Small intestine (tissue), 7 donors: ENCODE measurements at regions not wholly inside any gene's neighbourhood (a gene's known extent, or its start where the extent isn't known, plus 50 kb on each side); places are given as distances from the start of the nearest gene placed in this dataset.
"Not testable (repeated sequence)": the region's sequence is repeated elsewhere in the genome, so short reads cannot be mapped to it uniquely, and the experiment has no call there.

Experiments used
- DNase-seq, 2 donors: peaks; one replicate each; pipeline versions ENCODE4 v3.0.0 to v3.0.0-alpha.2; 2013
- FAIRE-seq: peaks from 2 replicates; lab custom pipeline; 2012; peaks lifted over from hg19 to GRCh38; lab: Jason Lieb, UNC
- H3K27ac ChIP-seq, 3 donors: one replicate each; pipeline ENCODE4 v1.5.1; 2013; ENCODE audit warnings: low read length in 2 of 3, mild to moderate bottlenecking in 2 of 3, control low read depth in 1 of 3, inconsistent platforms in 1 of 3, low read depth in 1 of 3, moderate library complexity in 1 of 3
- H3K27me3 ChIP-seq, 3 donors: one replicate each; pipeline ENCODE4 v1.6.1; 2013; ENCODE audit warnings: low read length in 3 of 3, inconsistent platforms in 1 of 3; ENCODE audit not compliant: control insufficient read depth in 3 of 3, insufficient read depth in 3 of 3
- H3K36me3 ChIP-seq, 3 donors: one replicate each; pipeline ENCODE4 v1.6.1; 2013; ENCODE audit warnings: low read length in 3 of 3, inconsistent platforms in 1 of 3, low read depth in 1 of 3, mild to moderate bottlenecking in 1 of 3, moderate library complexity in 1 of 3; ENCODE audit not compliant: control insufficient read depth in 3 of 3, insufficient read depth in 2 of 3
- H3K4me1 ChIP-seq, 3 donors: one replicate each; pipeline ENCODE4 v1.6.1; 2013; ENCODE audit warnings: low read length in 2 of 3, inconsistent platforms in 1 of 3, low read depth in 1 of 3, mild to moderate bottlenecking in 1 of 3, moderate library complexity in 1 of 3; ENCODE audit not compliant: control insufficient read depth in 3 of 3, insufficient read depth in 2 of 3
- H3K4me3 ChIP-seq, 3 donors: one replicate each; pipeline ENCODE4 v1.5.1; 2013; ENCODE audit warnings: low read length in 3 of 3, control low read depth in 1 of 3, inconsistent platforms in 1 of 3, low read depth in 1 of 3, mild to moderate bottlenecking in 1 of 3, moderate library complexity in 1 of 3
- H3K9me3 ChIP-seq, 2 donors: one replicate each; pipeline ENCODE4 v1.6.1; 2013; ENCODE audit warnings: low read depth in 1 of 2, low read length in 1 of 2; ENCODE audit not compliant: control insufficient read depth in 2 of 2, insufficient read depth in 1 of 2
- WGBS, 3 donors: extraction: QIAGEN DNeasy Blood & Tissue Kit; methylation state at CpG; one replicate each; pipeline ENCODE4 v1.1.7; 2013; 5-methylcytosine and 5-hydroxymethylcytosine counted together
- donor health status: healthy with polysubstance abuse.
- donor health status: control.
- donor health status: control.
- donor health status: Bipolar disorder and iron deficiency.
- donor health status: healthy.

GRCh38 chr10:38718972-38719371 lies 624.8 kb downstream of the ZNF37A start:
- not testable (repeated sequence) for H3K27ac ChIP-seq, DNase-seq, H3K4me3 ChIP-seq, H3K27me3 ChIP-seq, H3K36me3 ChIP-seq, H3K4me1 ChIP-seq, FAIRE-seq, H3K9me3 ChIP-seq
- 81 to 89% (median 84%) methylated on average over 7 of the region's 7 CpGs for WGBS, 3 donors

GRCh38 chr10:38730076-38730475 lies 635.9 kb downstream of the ZNF37A start:
- no peak overlapping the region for H3K4me3 ChIP-seq
- no peaks in the 10 kb centered on the region for H3K36me3 ChIP-seq
- DNase-seq (no peak), FAIRE-seq (no peak)
- no peaks in the 10 kb centered on the region for H3K27me3 ChIP-seq
- WGBS, 3 donors = 83 to 91% (median 84%) methylated on average over 30 to 48 of the region's 48 CpGs
- no peaks in the 10 kb centered on the region for H3K4me1 ChIP-seq
- H3K9me3 ChIP-seq = peaks cover 0 to 4% of the 10 kb centered on the region in 2 donors
- H3K27ac ChIP-seq = no peak overlapping the region

- not testable (repeated sequence) for H3K36me3 ChIP-seq, FAIRE-seq, H3K4me1 ChIP-seq, H3K27me3 ChIP-seq, H3K27ac ChIP-seq, DNase-seq, H3K4me3 ChIP-seq
- 73 to 86% (median 79%) methylated on average over 13 to 14 of the region's 14 CpGs for WGBS, 3 donors
- peaks cover 3 to 25% of the 10 kb centered on the region in 2 donors for H3K9me3 ChIP-seq
Observed at GRCh38 chr10:38736646-38737045, 642.5 kb downstream of the ZNF37A start.

- DNase-seq, H3K36me3 ChIP-seq, H3K4me1 ChIP-seq, FAIRE-seq, H3K27ac ChIP-seq, H3K4me3 ChIP-seq, H3K27me3 ChIP-seq: not testable (repeated sequence)
- 94 to 95% (median 95%) methylated on average over 5 of the region's 5 CpGs for WGBS, 3 donors
- peaks cover 3 to 26% of the 10 kb centered on the region in 2 donors for H3K9me3 ChIP-seq
Observed at GRCh38 chr10:38737224-38737623, 643.1 kb downstream of the ZNF37A start.

DNA sequence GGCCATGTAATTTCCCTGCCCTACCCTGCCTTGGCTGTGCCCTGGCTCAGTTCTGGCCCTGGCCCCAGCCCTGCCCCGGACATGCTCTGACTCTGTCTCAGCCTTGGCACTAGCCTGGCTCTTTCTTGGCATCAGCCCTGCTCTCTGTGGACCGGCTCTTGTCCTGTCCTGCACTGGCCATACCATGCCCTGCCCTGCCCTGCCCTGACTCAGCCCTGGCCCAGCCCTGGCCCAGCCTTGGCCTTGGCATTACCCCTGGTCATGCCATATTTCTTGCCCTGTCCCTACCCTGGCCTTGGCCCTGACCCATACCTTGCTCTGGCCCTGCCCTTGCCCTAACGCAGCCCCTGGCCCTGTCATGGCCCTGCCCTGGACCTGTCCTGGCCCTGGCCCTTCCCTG lies 643.9 kb downstream of the ZNF37A start:
- H3K4me1 ChIP-seq, FAIRE-seq, H3K27me3 ChIP-seq, H3K36me3 ChIP-seq, H3K4me3 ChIP-seq, DNase-seq, H3K27ac ChIP-seq: not testable (repeated sequence)
- 67 to 92% (median 85%) methylated on average over 3 of the region's 3 CpGs for WGBS, 3 donors
- H3K9me3 ChIP-seq = peaks cover 3 to 29% of the 10 kb centered on the region in 2 donors

DNA sequence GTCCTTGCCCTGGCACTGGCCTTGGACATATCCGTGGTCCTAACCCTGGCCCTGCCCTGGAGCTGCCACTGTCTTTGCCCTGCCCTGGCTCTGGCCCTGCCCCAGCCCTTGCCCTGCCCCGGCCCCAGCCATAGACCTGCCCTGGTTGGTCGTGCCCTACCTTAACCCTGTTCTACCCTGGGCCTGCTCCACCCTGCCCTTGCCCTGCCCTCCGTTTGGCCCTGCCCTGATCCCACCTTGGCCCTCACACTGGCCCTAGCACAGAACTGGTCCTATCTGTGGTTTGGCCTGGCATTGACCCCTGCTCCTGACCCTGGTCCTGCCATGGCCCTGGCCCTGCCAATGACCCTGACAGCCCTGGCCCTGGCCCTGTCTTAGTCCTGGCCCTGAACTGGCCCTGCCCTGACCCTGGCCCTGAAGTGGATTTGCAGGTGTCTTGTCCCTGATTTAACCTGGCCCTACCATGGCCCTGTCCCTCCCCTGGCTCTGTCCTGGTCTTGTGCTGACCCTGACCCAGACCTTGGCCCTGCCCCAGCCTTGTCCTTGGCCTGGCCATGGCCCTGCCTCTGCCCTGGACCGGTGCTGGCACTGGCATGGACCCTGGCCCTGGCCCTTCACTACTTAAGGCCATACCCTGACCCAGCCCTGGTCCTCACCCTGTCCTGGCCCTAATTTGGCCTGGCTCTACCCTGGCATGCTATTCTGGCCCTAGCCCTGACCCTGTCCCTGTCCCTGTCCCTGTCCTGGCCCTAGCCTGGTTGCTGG lies 645.1 kb downstream of the ZNF37A start:
- not testable (repeated sequence) for H3K4me3 ChIP-seq, H3K36me3 ChIP-seq, H3K27me3 ChIP-seq, H3K4me1 ChIP-seq, DNase-seq, H3K27ac ChIP-seq, FAIRE-seq
- H3K9me3 ChIP-seq = peaks cover 3 to 31% of the 10 kb centered on the region in 2 donors
- WGBS, 3 donors = 58 to 68% (median 68%) methylated on average over 5 of the region's 5 CpGs

DNA sequence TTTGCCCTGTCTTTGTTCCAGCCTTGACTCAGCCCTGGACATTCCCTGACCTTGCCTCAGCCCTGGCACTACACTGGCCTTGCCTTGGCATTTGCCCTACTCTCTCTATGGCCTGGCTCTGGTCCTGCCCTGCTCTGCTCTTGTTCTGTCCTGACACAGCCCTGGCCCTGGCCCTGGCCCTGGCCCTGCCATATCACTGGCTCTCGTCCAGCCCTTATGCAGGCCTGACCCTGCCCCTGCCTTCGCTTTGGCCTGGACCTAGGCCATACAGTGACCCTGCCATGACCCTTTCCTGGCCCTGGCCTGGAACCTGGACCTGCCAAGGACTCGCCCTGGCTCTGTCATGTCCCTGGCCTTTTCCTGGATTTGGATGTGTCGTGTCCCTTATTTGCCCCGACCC lies 646.0 kb downstream of the ZNF37A start:
- FAIRE-seq (no peak), DNase-seq (no peak)
- H3K9me3 ChIP-seq = peaks cover 3 to 31% of the 10 kb centered on the region in 2 donors
- no peak overlapping the region for H3K27ac ChIP-seq
- no peaks in the 10 kb centered on the region for H3K4me1 ChIP-seq
- WGBS, 3 donors = 61 to 78% (median 66%) methylated on average over 5 of the region's 5 CpGs
- no peaks in the 10 kb centered on the region for H3K27me3 ChIP-seq
- H3K4me3 ChIP-seq = no peak overlapping the region
- no peaks in the 10 kb centered on the region for H3K36me3 ChIP-seq

DNA sequence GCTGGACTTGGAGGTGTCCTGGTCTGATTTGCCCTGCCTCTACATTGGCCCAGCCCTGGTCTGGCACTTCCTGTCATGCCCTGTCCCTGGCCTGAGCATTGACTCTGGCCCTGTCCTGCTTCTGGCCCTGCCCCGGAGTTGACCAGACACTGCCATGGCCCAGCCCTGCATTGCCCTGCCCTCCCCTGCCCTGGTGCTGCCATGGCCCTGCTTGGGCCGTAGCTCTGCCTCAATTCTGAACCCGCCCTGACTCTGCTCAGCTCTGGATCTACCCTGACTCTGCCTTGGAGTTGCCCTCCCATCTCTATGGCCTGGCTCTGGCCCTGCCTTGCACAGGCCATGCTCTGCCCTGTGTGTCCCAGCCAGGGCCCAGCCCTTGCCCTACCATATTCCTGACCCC lies 647.1 kb downstream of the ZNF37A start:
- 72 to 87% (median 84%) methylated on average over 3 of the region's 3 CpGs for WGBS, 3 donors
- H3K36me3 ChIP-seq = no peaks in the 10 kb centered on the region
- H3K9me3 ChIP-seq = peaks cover 3 to 28% of the 10 kb centered on the region in 2 donors
- no peaks in the 10 kb centered on the region for H3K4me1 ChIP-seq
- FAIRE-seq = no peak
- DNase-seq = no peak
- no peaks in the 10 kb centered on the region for H3K27me3 ChIP-seq
- H3K27ac ChIP-seq = no peak overlapping the region
- H3K4me3 ChIP-seq = no peak overlapping the region

DNA sequence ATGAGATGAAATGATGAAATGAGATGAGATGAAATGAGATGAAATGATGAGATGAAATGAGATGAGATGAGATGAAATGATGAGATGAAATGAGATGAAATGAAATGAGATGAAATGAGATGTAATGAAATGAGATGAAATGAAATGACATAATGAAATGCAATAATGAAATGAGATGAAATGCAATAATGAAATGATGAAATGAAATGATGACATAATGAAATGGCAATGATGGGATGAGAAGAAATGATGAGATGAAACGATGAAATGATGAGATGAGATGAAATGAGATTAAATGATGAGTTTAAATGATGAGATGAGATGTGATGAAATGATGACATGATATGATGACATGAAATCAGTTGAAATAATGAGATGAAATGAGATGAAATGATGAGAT lies 650.3 kb downstream of the ZNF37A start:
- not testable (repeated sequence) for DNase-seq, H3K27ac ChIP-seq, H3K36me3 ChIP-seq, H3K4me1 ChIP-seq, H3K4me3 ChIP-seq, H3K27me3 ChIP-seq
- H3K9me3 ChIP-seq = peaks cover 2 to 23% of the 10 kb centered on the region in 2 donors
- 28 to 48% (median 46%) methylated on average over 1 of the region's 1 CpG for WGBS, 3 donors
- peak; percentile 85 for FAIRE-seq
